ENCODE measurements at regions not wholly inside any gene's neighbourhood (a gene's known extent, or its start where the extent isn't known, plus 50 kb on each side); places are given as distances from the start of the nearest gene placed in this dataset.

DNA sequence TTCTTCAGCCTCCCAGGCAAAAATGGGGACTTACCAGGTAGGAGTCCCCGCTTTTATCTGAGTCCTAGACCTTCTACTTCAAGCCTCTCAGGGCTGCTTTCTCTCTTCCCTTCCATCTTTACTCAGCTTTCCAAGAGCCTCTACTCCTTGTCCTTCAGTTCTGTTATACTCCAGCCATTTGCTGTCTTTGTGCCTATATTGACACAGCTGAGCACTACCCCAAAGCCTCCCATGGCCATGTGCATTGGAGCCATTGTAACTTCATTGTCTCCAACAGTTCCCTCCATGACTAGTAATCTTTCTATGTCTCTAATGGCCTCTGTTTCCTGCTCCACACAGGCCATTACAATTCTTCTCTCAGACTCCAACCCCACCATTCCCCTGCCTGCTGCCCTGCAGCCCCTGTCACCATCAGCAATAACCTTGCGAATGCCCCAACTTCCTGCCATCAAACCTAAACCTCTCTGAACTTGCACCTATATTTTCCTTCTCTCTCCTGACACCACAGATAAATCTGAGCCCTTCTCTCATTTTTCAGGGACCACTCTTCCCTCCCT, 77.9 kb upstream of the ADPGK start:
- Histone ChIP-seq H3K4me2 (ENCODE audit: extremely low read depth, insufficient read depth, low read length) (no peak overlapping the region), H3K79me2 (ENCODE audit: control insufficient read depth, insufficient read depth, low read length) (no peaks in the 10 kb centered on the region), H3K9me3 (ENCODE audit: control insufficient read depth, insufficient read depth, low read depth, low read length) (no peaks in the 10 kb centered on the region), H3K4me1 (ENCODE audit: control insufficient read depth, extremely low read depth, insufficient read depth, low read length) (no peaks in the 10 kb centered on the region), H3K27me3 (ENCODE audit: control insufficient read depth, insufficient read depth, low read length) (no peaks in the 10 kb centered on the region), H3K36me3 (ENCODE audit: control insufficient read depth, insufficient read depth, low read length) (no peaks in the 10 kb centered on the region), H3K4me3 (replicated peaks in 1 of 4; ENCODE audit: control extremely low read depth in 1 of 4, insufficient read depth in 1 of 4, low read depth in 3 of 4, low read length in 4 of 4) (no peak overlapping the region), H2AFZ (ENCODE audit: low read length) (no peak overlapping the region), H4K20me1 (ENCODE audit: control insufficient read depth, extremely low read depth, insufficient read depth, low read length) (no peaks in the 10 kb centered on the region), H3K9ac (ENCODE audit: insufficient read depth, low read length) (no peak overlapping the region), H3K27ac (ENCODE audit: insufficient read depth, low read length) (no peak overlapping the region)
- no peak for DNase-seq (ENCODE audit: low read depth in 2 of 2)
- TF ChIP-seq EZH2 (IDR thresholded peaks at IDR 0.05; ENCODE audit: low read length, missing control alignments): no peak
- TF ChIP-seq, protein P1, sequence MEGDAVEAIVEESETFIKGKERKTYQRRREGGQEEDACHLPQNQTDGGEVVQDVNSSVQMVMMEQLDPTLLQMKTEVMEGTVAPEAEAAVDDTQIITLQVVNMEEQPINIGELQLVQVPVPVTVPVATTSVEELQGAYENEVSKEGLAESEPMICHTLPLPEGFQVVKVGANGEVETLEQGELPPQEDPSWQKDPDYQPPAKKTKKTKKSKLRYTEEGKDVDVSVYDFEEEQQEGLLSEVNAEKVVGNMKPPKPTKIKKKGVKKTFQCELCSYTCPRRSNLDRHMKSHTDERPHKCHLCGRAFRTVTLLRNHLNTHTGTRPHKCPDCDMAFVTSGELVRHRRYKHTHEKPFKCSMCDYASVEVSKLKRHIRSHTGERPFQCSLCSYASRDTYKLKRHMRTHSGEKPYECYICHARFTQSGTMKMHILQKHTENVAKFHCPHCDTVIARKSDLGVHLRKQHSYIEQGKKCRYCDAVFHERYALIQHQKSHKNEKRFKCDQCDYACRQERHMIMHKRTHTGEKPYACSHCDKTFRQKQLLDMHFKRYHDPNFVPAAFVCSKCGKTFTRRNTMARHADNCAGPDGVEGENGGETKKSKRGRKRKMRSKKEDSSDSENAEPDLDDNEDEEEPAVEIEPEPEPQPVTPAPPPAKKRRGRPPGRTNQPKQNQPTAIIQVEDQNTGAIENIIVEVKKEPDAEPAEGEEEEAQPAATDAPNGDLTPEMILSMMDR (conservative IDR thresholded peaks at IDR 0.05 in 1 of 2, IDR thresholded peaks at IDR 0.05 in 1 of 2; ENCODE audit: low read depth in 1 of 2, low read length in 2 of 2): no peak

DNA sequence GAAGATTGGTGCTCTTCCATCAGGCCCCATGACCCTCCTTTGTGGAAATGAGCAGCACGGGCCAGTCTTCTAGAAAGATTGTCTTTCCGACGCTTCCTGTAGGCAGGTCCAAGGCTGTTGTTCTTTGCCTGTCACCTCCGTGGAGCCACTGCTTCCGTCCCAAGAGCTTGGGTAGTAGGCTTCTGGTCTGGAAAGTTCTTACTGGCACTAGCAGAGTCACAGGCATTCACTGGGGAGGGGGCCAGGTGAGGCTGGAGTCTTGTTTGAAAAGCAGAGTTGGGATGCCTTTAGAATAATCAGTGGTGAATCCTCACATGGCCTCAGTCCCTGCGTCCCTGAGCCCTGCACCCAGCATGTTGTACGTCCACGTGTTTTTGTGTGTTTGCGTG, 76.2 kb upstream of the ADPGK start:
- H3K79me2 ChIP-seq (ENCODE audit: control insufficient read depth, insufficient read depth, low read length): no peaks in the 10 kb centered on the region
- no peak overlapping the region for H3K4me2 ChIP-seq (ENCODE audit: extremely low read depth, insufficient read depth, low read length)
- H2AFZ ChIP-seq (ENCODE audit: low read length): no peak overlapping the region
- H3K27ac ChIP-seq (ENCODE audit: insufficient read depth, low read length): no peak overlapping the region
- no peaks in the 10 kb centered on the region for H3K4me1 ChIP-seq (ENCODE audit: control insufficient read depth, extremely low read depth, insufficient read depth, low read length)
- no peaks in the 10 kb centered on the region for H4K20me1 ChIP-seq (ENCODE audit: control insufficient read depth, extremely low read depth, insufficient read depth, low read length)
- no peak for DNase-seq (ENCODE audit: low read depth in 2 of 2)
- H3K36me3 ChIP-seq (ENCODE audit: control insufficient read depth, insufficient read depth, low read length): no peaks in the 10 kb centered on the region
- no peak for TF ChIP-seq EZH2 (IDR thresholded peaks at IDR 0.05; ENCODE audit: low read length, missing control alignments)
- TF ChIP-seq, protein P1 (conservative IDR thresholded peaks at IDR 0.05 in 1 of 2, IDR thresholded peaks at IDR 0.05 in 1 of 2; ENCODE audit: low read depth in 1 of 2, low read length in 2 of 2): no peak
- H3K9me3 ChIP-seq (ENCODE audit: control insufficient read depth, insufficient read depth, low read depth, low read length): no peaks in the 10 kb centered on the region
- no peak overlapping the region for H3K4me3 ChIP-seq (replicated peaks in 1 of 4; ENCODE audit: control extremely low read depth in 1 of 4, insufficient read depth in 1 of 4, low read depth in 3 of 4, low read length in 4 of 4)
- H3K9ac ChIP-seq (ENCODE audit: insufficient read depth, low read length): no peak overlapping the region
- H3K27me3 ChIP-seq (ENCODE audit: control insufficient read depth, insufficient read depth, low read length): no peaks in the 10 kb centered on the region

DNA sequence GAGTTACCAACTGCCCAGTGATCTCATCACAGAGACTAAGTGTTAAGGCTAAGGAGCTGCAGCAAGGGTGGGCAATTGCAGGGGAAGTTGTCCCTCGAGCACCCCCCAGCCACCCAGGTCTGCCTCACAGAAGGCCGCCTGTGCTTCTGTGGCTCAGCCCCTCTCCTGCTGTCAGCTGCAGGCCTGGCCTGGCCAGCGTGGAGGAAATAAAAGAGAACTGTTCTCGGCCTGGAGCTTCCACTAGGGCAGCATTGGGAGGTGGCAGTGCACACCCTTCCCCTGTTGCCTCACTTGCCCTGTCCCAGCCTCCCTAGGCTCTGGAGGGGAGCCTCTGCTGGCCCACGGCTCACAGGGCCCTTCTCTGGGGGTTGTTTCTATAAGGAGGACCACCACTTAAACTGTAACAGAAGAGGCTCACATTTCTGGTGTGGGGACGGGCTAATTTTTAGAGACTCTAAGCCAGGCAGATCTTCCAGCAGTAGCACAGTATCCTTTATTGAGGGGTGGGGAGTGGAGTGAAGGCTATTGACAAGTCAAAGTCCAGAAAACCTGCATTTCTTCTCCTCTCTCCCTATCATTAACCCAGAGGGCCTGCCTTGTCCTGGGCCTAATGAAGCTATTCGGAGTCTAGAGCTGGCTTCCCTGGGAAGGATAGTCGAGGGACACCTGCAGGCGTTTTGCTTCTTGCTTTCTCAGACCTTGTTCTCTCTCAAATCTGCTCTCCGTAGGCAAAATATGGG, 75.6 kb upstream of the ADPGK start:
- H3K9me3 ChIP-seq (ENCODE audit: control insufficient read depth, insufficient read depth, low read depth, low read length): no peaks in the 10 kb centered on the region
- H4K20me1 ChIP-seq (ENCODE audit: control insufficient read depth, extremely low read depth, insufficient read depth, low read length): no peaks in the 10 kb centered on the region
- no peaks in the 10 kb centered on the region for H3K27me3 ChIP-seq (ENCODE audit: control insufficient read depth, insufficient read depth, low read length)
- H3K36me3 ChIP-seq (ENCODE audit: control insufficient read depth, insufficient read depth, low read length): no peaks in the 10 kb centered on the region
- no peak for DNase-seq (ENCODE audit: low read depth in 2 of 2)
- H3K4me2 ChIP-seq (ENCODE audit: extremely low read depth, insufficient read depth, low read length): no peak overlapping the region
- no peaks in the 10 kb centered on the region for H3K4me1 ChIP-seq (ENCODE audit: control insufficient read depth, extremely low read depth, insufficient read depth, low read length)
- H3K4me3 ChIP-seq (replicated peaks in 1 of 4; ENCODE audit: control extremely low read depth in 1 of 4, insufficient read depth in 1 of 4, low read depth in 3 of 4, low read length in 4 of 4): no peak overlapping the region
- no peaks in the 10 kb centered on the region for H3K79me2 ChIP-seq (ENCODE audit: control insufficient read depth, insufficient read depth, low read length)
- H3K9ac ChIP-seq (ENCODE audit: insufficient read depth, low read length): no peak overlapping the region
- H3K27ac ChIP-seq (ENCODE audit: insufficient read depth, low read length): no peak overlapping the region
- TF ChIP-seq, protein P1 (conservative IDR thresholded peaks at IDR 0.05 in 1 of 2, IDR thresholded peaks at IDR 0.05 in 1 of 2; ENCODE audit: low read depth in 1 of 2, low read length in 2 of 2): no peak
- no peak for TF ChIP-seq EZH2 (IDR thresholded peaks at IDR 0.05; ENCODE audit: low read length, missing control alignments)
- no peak overlapping the region for H2AFZ ChIP-seq (ENCODE audit: low read length)
